CD4-positive, alpha-beta T cell treated with Interferon gamma for 1 hour (primary cell): ENCODE measurements at regions not wholly inside any gene's neighbourhood (a gene's known extent, or its start where the extent isn't known, plus 50 kb on each side); places are given as distances from the start of the nearest gene placed in this dataset.
"Not testable (repeated sequence)": the region's sequence is repeated elsewhere in the genome, so short reads cannot be mapped to it uniquely, and the experiment has no call there.

Experiments
- DNase-seq: peaks from one replicate; pipeline ENCODE4 v3.0.0-alpha.2; 2020

GRCh38 chr16:87143661-87144121, 173.5 kb downstream of the C16orf95 start:
- no peak for DNase-seq

GRCh38 chr16:87144232-87144631, 173.0 kb downstream of the C16orf95 start:
- DNase-seq: no peak

GRCh38 chr16:87145181-87146176, 171.7 kb downstream of the C16orf95 start:
- no peak for DNase-seq

GRCh38 chr16:87146676-87147075, 170.5 kb downstream of the C16orf95 start:
- no peak for DNase-seq

- no peak for DNase-seq
Observed at GRCh38 chr16:87149051-87149450, 168.1 kb downstream of the C16orf95 start.

GRCh38 chr16:87150262-87150661, 166.9 kb downstream of the C16orf95 start:
- DNase-seq: no peak

- no peak for DNase-seq
Observed at GRCh38 chr16:87150681-87151280, 166.4 kb downstream of the C16orf95 start.

- no peak for DNase-seq
Observed at GRCh38 chr16:87152221-87152755, 164.9 kb downstream of the C16orf95 start.

- no peak for DNase-seq
Observed at GRCh38 chr16:87153326-87153725, 163.9 kb downstream of the C16orf95 start.

- DNase-seq: not testable (repeated sequence)
Observed at GRCh38 chr16:87155315-87155714, 161.9 kb downstream of the C16orf95 start.

- DNase-seq: no peak
Observed at GRCh38 chr16:87156195-87156594, 161.0 kb downstream of the C16orf95 start.

GRCh38 chr16:87160234-87160636, 157.0 kb downstream of the C16orf95 start:
- no peak for DNase-seq

- DNase-seq: no peak
Observed at GRCh38 chr16:87160701-87161337, 156.4 kb downstream of the C16orf95 start.

- not testable (repeated sequence) for DNase-seq
Observed at GRCh38 chr16:87161410-87161809, 155.8 kb downstream of the C16orf95 start.

GRCh38 chr16:87161822-87162676, 155.1 kb downstream of the C16orf95 start:
- no peak for DNase-seq

GRCh38 chr16:87162799-87163198, 154.4 kb downstream of the C16orf95 start:
- not testable (repeated sequence) for DNase-seq

- DNase-seq: no peak
Observed at GRCh38 chr16:87163637-87164036, 153.6 kb downstream of the C16orf95 start.

- DNase-seq: no peak
Observed at GRCh38 chr16:87165151-87165550, 152.0 kb downstream of the C16orf95 start.

- no peak for DNase-seq
Observed at GRCh38 chr16:87165885-87166284, 151.3 kb downstream of the C16orf95 start.

GRCh38 chr16:87166321-87166720, 150.9 kb downstream of the C16orf95 start:
- no peak for DNase-seq

- no peak for DNase-seq
Observed at GRCh38 chr16:87166934-87167333, 150.3 kb downstream of the C16orf95 start.

GRCh38 chr16:87169509-87169995, 147.6 kb downstream of the C16orf95 start:
- DNase-seq: no peak
